ENCODE measurements at regions not wholly inside any gene's neighbourhood (a gene's known extent, or its start where the extent isn't known, plus 50 kb on each side); places are given as distances from the start of the nearest gene placed in this dataset.
A peak's percentile ranks its signal among the peaks of the same experiment; 100 is the strongest.

- H3K4me3 ChIP-seq (ENCODE audit: low read depth, low read length), result no peak overlapping the region
- DNase-seq (ENCODE audit: low read depth), result no peak
- TF ChIP-seq CTCF (IDR thresholded peaks at IDR 0.05; ENCODE audit: control insufficient read depth, extremely low read depth, insufficient read depth), result no peak
These were observed 206.6 kb downstream of the MAT2B start for GRCh38 chr5:163712011-163712410.

GRCh38 chr5:163718272-163718671, 212.9 kb downstream of the MAT2B start:
- no peak for DNase-seq (ENCODE audit: low read depth)
- H3K4me3 ChIP-seq (ENCODE audit: low read depth, low read length), result no peak overlapping the region
- TF ChIP-seq CTCF (IDR thresholded peaks at IDR 0.05; ENCODE audit: control insufficient read depth, extremely low read depth, insufficient read depth), result no peak

- TF ChIP-seq CTCF (IDR thresholded peaks at IDR 0.05; ENCODE audit: control insufficient read depth, extremely low read depth, insufficient read depth), result no peak
- no peak overlapping the region for H3K4me3 ChIP-seq (ENCODE audit: low read depth, low read length)
- no peak for DNase-seq (ENCODE audit: low read depth)
These were observed 218.9 kb downstream of the MAT2B start for GRCh38 chr5:163724305-163724704.

GRCh38 chr5:163727028-163727427, 221.6 kb downstream of the MAT2B start:
- H3K4me3 ChIP-seq (ENCODE audit: low read depth, low read length), result no peak overlapping the region
- no peak for TF ChIP-seq CTCF (IDR thresholded peaks at IDR 0.05; ENCODE audit: control insufficient read depth, extremely low read depth, insufficient read depth)
- no peak for DNase-seq (ENCODE audit: low read depth)

GRCh38 chr5:163730206-163730756, 224.9 kb downstream of the MAT2B start:
- no peak overlapping the region for H3K4me3 ChIP-seq (ENCODE audit: low read depth, low read length)
- no peak for TF ChIP-seq CTCF (IDR thresholded peaks at IDR 0.05; ENCODE audit: control insufficient read depth, extremely low read depth, insufficient read depth)
- DNase-seq (ENCODE audit: low read depth), result peak; percentile 8

- TF ChIP-seq CTCF (IDR thresholded peaks at IDR 0.05; ENCODE audit: control insufficient read depth, extremely low read depth, insufficient read depth), result no peak
- no peak overlapping the region for H3K4me3 ChIP-seq (ENCODE audit: low read depth, low read length)
- no peak for DNase-seq (ENCODE audit: low read depth)
These were observed 225.8 kb downstream of the MAT2B start for GRCh38 chr5:163731256-163731655.

GRCh38 chr5:163735069-163735468, 229.7 kb downstream of the MAT2B start:
- H3K4me3 ChIP-seq (ENCODE audit: low read depth, low read length), result no peak overlapping the region
- no peak for DNase-seq (ENCODE audit: low read depth)
- TF ChIP-seq CTCF (IDR thresholded peaks at IDR 0.05; ENCODE audit: control insufficient read depth, extremely low read depth, insufficient read depth), result no peak

Data from LNCaP clone FGC (cell line).